ENCODE measurements at regions not wholly inside any gene's neighbourhood (a gene's known extent, or its start where the extent isn't known, plus 50 kb on each side); places are given as distances from the start of the nearest gene placed in this dataset.

DNA sequence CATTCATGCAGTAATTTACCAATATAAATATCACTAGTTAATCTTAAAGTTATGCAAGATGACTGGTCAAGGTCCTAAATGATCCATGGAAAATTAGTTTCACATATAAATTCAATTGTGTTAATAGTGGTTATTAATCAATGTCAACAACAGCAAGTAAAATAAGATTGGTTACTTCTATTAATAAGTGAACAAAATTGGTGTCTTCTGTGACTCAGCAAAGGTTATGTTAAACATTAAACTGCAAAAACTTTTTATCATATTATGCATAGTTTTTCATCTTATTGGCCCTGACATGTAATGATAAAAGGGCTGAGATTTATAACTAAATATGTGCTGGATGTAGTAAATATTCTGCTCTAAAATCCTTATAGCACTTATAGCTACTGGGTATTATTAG lies 359.0 kb upstream of the UBE2E3 start:
- Histone ChIP-seq H3K4me2 (no peak overlapping the region), H3F3A (replicated peaks; ENCODE audit: insufficient read depth) (peaks cover 18% of the 10 kb centered on the region), H3K9me3 (no peaks in the 10 kb centered on the region), H3K27ac (ENCODE audit: low read depth in 2 of 2, low read length in 1 of 2) (peak overlapping the region in 1 of 2 experiments; percentile 66; a peak in 2 of 4 replicates), H3K4me3 (ENCODE audit: low read depth in 2 of 2, low read length in 1 of 2) (no peak overlapping the region), H3K9me2 (no peaks in the 10 kb centered on the region), H3K9ac (no peak overlapping the region), H3K79me2 (ENCODE audit: insufficient read depth) (no peaks in the 10 kb centered on the region), H2AFZ (ENCODE audit: low read depth) (no peak overlapping the region), H3K36me3 (replicated peaks in 1 of 2; ENCODE audit: control insufficient read depth in 1 of 2, insufficient read depth in 2 of 2, low read length in 1 of 2) (no peaks in the 10 kb centered on the region), H3K4me1 (ENCODE audit: control insufficient read depth in 1 of 2, insufficient read depth in 2 of 2, low read depth in 1 of 2, low read length in 1 of 2) (no peaks in the 10 kb centered on the region; a peak in 1 of 4 replicates), H3K27me3 (ENCODE audit: insufficient read depth) (no peaks in the 10 kb centered on the region), H4K20me1 (ENCODE audit: insufficient read depth) (no peaks in the 10 kb centered on the region)
- no peak for DNase-seq
- POLR2A ChIA-PET, result no interaction called here
- TF ChIP-seq, protein P1, sequence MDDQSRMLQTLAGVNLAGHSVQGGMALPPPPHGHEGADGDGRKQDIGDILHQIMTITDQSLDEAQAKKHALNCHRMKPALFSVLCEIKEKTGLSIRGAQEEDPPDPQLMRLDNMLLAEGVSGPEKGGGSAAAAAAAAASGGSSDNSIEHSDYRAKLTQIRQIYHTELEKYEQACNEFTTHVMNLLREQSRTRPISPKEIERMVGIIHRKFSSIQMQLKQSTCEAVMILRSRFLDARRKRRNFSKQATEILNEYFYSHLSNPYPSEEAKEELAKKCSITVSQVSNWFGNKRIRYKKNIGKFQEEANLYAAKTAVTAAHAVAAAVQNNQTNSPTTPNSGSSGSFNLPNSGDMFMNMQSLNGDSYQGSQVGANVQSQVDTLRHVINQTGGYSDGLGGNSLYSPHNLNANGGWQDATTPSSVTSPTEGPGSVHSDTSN (IDR thresholded peaks at IDR 0.05), result peak; percentile 46; the same call in 1 of the 2 replicates
- TF ChIP-seq, protein P2, sequence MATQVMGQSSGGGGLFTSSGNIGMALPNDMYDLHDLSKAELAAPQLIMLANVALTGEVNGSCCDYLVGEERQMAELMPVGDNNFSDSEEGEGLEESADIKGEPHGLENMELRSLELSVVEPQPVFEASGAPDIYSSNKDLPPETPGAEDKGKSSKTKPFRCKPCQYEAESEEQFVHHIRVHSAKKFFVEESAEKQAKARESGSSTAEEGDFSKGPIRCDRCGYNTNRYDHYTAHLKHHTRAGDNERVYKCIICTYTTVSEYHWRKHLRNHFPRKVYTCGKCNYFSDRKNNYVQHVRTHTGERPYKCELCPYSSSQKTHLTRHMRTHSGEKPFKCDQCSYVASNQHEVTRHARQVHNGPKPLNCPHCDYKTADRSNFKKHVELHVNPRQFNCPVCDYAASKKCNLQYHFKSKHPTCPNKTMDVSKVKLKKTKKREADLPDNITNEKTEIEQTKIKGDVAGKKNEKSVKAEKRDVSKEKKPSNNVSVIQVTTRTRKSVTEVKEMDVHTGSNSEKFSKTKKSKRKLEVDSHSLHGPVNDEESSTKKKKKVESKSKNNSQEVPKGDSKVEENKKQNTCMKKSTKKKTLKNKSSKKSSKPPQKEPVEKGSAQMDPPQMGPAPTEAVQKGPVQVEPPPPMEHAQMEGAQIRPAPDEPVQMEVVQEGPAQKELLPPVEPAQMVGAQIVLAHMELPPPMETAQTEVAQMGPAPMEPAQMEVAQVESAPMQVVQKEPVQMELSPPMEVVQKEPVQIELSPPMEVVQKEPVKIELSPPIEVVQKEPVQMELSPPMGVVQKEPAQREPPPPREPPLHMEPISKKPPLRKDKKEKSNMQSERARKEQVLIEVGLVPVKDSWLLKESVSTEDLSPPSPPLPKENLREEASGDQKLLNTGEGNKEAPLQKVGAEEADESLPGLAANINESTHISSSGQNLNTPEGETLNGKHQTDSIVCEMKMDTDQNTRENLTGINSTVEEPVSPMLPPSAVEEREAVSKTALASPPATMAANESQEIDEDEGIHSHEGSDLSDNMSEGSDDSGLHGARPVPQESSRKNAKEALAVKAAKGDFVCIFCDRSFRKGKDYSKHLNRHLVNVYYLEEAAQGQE (IDR thresholded peaks at IDR 0.05; ENCODE audit: low read depth, low read length), result no peak
- 0 out of 2 replicates have a peak, but pooled peaks have one; percentile 4 for TF ChIP-seq TCF12 (IDR thresholded peaks at IDR 0.05)
- no peak for TF ChIP-seq FOSL2 (IDR thresholded peaks at IDR 0.05; ENCODE audit: borderline replicate concordance, low read depth)
- CTCF ChIA-PET, result no interaction called here

DNA sequence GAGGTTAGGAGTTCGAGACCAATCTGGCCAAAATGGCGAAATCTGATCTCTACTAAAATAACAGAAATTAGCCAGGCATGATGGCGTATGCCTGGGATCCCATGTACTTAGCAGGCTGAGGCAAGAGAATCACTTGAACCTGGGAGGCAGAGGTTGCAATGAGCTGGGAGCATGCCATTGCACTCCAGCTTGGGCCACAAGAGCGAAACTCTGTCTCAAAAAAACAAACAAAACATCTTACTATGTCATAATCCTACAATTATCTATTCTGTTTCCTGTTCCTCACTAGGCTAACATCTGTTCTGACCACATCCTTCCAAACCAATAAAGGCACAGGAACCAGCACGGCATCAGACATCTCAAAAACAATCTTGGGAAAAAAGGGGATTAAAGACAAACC lies 361.8 kb upstream of the UBE2E3 start:
- Histone ChIP-seq H3K36me3 (replicated peaks in 1 of 2; ENCODE audit: control insufficient read depth in 1 of 2, insufficient read depth in 2 of 2, low read length in 1 of 2) (no peaks in the 10 kb centered on the region), H3K4me1 (ENCODE audit: control insufficient read depth in 1 of 2, insufficient read depth in 2 of 2, low read depth in 1 of 2, low read length in 1 of 2) (no peaks in the 10 kb centered on the region; a peak in 1 of 4 replicates), H3K9ac (no peak overlapping the region), H3K27ac (ENCODE audit: low read depth in 2 of 2, low read length in 1 of 2) (no peak overlapping the region), H3K79me2 (ENCODE audit: insufficient read depth) (no peaks in the 10 kb centered on the region), H3K4me3 (ENCODE audit: low read depth in 2 of 2, low read length in 1 of 2) (no peak overlapping the region), H3K9me2 (no peaks in the 10 kb centered on the region), H3F3A (replicated peaks; ENCODE audit: insufficient read depth) (peaks cover 8% of the 10 kb centered on the region), H3K27me3 (ENCODE audit: insufficient read depth) (no peaks in the 10 kb centered on the region), H4K20me1 (ENCODE audit: insufficient read depth) (no peaks in the 10 kb centered on the region), H2AFZ (ENCODE audit: low read depth) (no peak overlapping the region), H3K9me3 (no peaks in the 10 kb centered on the region), H3K4me2 (no peak overlapping the region)
- ChIA-PET POLR2A (no interaction called here), CTCF (interaction anchor here (0.6 kb wide), 1 partner anchor 269 kb away, joined by 3 read pairs; no protein-coding TSS in a partner anchor)
- no peak for TF ChIP-seq RXRA (IDR thresholded peaks at IDR 0.05; ENCODE audit: borderline replicate concordance, low read depth)
- TF ChIP-seq, protein P3, sequence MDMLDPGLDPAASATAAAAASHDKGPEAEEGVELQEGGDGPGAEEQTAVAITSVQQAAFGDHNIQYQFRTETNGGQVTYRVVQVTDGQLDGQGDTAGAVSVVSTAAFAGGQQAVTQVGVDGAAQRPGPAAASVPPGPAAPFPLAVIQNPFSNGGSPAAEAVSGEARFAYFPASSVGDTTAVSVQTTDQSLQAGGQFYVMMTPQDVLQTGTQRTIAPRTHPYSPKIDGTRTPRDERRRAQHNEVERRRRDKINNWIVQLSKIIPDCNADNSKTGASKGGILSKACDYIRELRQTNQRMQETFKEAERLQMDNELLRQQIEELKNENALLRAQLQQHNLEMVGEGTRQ (IDR thresholded peaks at IDR 0.05; ENCODE audit: borderline replicate concordance, low read depth, low read length), result no peak
- TF ChIP-seq NFIC (IDR thresholded peaks at IDR 0.05; ENCODE audit: borderline replicate concordance), result no peak
- TF ChIP-seq TCF12 (IDR thresholded peaks at IDR 0.05), result no peak
- TF ChIP-seq TAF1 (IDR thresholded peaks at IDR 0.05; ENCODE audit: borderline replicate concordance, low read depth, low read length), result no peak
- TF ChIP-seq, protein P4, sequence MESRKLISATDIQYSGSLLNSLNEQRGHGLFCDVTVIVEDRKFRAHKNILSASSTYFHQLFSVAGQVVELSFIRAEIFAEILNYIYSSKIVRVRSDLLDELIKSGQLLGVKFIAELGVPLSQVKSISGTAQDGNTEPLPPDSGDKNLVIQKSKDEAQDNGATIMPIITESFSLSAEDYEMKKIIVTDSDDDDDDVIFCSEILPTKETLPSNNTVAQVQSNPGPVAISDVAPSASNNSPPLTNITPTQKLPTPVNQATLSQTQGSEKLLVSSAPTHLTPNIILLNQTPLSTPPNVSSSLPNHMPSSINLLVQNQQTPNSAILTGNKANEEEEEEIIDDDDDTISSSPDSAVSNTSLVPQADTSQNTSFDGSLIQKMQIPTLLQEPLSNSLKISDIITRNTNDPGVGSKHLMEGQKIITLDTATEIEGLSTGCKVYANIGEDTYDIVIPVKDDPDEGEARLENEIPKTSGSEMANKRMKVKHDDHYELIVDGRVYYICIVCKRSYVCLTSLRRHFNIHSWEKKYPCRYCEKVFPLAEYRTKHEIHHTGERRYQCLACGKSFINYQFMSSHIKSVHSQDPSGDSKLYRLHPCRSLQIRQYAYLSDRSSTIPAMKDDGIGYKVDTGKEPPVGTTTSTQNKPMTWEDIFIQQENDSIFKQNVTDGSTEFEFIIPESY (IDR thresholded peaks at IDR 0.05; ENCODE audit: borderline replicate concordance, low read depth), result no peak
- TF ChIP-seq RCOR1 (IDR thresholded peaks at IDR 0.05; ENCODE audit: low read length), result no peak
- TF ChIP-seq, protein P5, sequence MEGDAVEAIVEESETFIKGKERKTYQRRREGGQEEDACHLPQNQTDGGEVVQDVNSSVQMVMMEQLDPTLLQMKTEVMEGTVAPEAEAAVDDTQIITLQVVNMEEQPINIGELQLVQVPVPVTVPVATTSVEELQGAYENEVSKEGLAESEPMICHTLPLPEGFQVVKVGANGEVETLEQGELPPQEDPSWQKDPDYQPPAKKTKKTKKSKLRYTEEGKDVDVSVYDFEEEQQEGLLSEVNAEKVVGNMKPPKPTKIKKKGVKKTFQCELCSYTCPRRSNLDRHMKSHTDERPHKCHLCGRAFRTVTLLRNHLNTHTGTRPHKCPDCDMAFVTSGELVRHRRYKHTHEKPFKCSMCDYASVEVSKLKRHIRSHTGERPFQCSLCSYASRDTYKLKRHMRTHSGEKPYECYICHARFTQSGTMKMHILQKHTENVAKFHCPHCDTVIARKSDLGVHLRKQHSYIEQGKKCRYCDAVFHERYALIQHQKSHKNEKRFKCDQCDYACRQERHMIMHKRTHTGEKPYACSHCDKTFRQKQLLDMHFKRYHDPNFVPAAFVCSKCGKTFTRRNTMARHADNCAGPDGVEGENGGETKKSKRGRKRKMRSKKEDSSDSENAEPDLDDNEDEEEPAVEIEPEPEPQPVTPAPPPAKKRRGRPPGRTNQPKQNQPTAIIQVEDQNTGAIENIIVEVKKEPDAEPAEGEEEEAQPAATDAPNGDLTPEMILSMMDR (IDR thresholded peaks at IDR 0.05), result no peak
- TF ChIP-seq YY1 (IDR thresholded peaks at IDR 0.05; ENCODE audit: low read depth), result no peak
- TF ChIP-seq MXI1 (IDR thresholded peaks at IDR 0.05; ENCODE audit: low read depth, low read length), result no peak
- no peak for TF ChIP-seq FOXJ3 (CRISPR knock-in tag; IDR thresholded peaks at IDR 0.05)
- TF ChIP-seq, protein P1 (IDR thresholded peaks at IDR 0.05), result no peak
- 92% methylated on average over 5 of the region's 5 CpGs for WGBS (ENCODE audit: low lambda C conversion rate)
- no peak for DNase-seq

Measured in SK-N-SH (cell line).